Activated CD8-positive, alpha-beta memory T cell treated with anti-CD3 and anti-CD28 coated beads for 24 hours (primary cell): ENCODE measurements at regions not wholly inside any gene's neighbourhood (a gene's known extent, or its start where the extent isn't known, plus 50 kb on each side); places are given as distances from the start of the nearest gene placed in this dataset.
A peak's percentile ranks its signal among the peaks of the same experiment; 100 is the strongest.

Experiments used
- DNase-seq: peaks from one replicate; pipeline ENCODE4 v3.0.0-alpha.2; 2020

DNA sequence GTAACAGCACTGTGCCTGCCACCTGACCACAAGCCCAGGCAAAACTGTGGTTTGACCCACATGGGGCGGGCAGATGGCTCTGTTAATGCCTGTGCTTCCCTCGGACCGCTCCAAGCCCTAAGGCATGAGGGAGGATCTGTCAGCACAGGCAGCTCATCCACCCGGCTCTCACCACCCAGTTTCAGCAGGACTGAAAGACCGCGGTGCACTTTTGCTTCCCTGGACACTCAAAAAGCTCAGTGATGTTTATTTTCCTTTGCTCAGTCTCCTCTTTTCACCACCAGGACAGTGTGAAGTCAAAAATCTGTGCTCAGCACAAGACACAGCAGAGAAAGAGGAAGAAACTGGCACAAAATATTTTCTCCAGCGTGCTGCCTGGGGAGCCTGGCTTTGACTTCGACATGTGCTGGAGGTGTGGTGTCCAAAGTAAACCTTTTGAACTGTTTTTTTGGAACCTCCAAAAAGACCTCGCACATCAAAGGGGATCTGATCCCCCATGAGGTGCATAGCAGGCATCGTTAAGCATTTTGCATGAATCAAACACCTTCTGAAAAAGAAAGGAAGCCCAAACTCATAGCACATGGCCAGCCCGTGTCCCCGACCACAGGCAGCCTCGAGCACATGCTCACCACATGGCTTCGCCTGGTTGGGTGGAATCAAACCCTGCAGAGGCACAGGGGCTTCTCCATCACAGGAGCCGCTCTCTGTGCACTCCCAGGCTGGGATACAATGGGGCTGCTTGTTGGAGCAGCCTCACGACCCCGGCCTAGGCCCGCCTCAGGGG, 441.7 kb upstream of the JARID2 start:
- DNase-seq, result peak; percentile 53

DNA sequence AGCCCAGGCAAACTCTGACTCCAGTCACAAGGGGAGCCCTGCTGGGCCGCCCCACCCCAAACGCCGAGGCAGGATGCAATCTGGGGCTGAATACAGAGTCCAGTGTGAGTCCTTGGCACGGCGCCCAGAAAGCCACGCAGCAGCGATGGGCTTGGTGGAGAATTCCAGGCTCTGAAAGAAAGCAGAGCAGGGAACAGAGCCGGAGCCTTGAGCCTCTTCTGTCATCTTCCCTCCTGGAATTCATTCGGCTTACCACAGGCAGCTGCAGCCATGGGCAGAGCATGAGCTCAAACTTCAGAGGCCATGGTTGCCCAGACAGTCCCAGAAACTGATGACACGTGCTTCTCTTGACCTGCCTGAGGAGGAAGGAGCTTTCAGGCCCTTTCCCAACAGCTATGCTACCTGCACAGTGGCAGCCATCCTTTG, 441.1 kb upstream of the JARID2 start:
- peak; percentile 51 for DNase-seq

DNA sequence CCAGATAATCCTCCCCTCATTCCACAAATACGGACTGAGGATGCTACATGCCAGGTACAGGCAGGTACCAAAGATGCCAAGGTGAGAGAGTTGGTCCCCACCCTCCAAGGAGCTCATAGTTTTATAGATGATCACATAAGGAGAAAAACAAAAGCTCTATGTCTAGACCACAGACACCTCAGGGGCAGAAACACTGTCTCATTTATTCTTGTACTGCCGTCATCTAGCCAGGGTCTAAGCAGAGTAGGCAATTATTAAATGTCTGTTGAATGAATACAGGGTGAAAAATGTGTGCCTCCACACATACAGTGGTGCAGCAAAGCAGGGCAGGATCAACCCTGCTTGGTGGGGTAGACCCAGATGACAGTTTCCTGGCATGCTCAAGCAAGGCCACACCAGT, 439.8 kb upstream of the JARID2 start:
- no peak for DNase-seq

DNA sequence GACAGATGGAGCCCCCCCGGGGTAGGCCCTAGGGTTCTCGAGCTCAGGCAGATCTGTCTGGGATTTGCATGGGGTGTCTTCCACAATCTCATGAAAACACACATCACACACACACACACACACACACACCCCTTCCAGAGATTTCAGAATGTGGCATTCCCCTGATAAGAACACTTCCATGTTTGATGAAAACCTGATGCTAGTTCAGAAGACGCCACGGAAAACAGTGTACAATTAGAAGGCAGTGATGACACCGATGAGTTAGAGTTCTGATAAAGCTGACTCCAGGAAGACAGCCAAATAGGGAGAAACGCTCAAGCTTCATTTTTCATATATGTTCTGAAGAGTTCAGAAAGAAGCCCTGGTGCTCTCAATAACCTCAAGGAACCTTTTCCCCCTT, 438.7 kb upstream of the JARID2 start:
- no peak for DNase-seq

GRCh38 chr6:14807971-14808370, 437.9 kb upstream of the JARID2 start:
- no peak for DNase-seq

DNA sequence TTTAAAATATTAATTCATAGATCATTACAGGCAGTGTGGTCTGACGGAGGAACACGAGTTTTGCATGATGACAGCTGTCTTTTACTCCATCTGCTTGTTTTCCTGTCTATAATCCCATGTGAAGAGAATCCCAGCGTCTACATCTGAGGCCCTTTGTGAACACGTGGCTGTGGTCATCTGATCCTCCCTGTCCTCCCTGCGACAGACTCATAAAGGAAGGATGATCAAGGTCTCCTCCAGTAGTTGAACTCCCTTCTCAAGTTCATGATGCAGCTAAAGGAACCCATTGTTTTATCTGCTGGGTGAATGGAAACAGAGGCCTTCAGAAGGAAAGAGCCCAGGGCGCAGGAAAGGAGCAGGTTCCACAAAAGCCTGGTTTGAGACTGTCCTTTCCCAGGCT, 435.8 kb upstream of the JARID2 start:
- DNase-seq, result no peak

GRCh38 chr6:14811775-14812428, 434.0 kb upstream of the JARID2 start:
- no peak for DNase-seq

DNA sequence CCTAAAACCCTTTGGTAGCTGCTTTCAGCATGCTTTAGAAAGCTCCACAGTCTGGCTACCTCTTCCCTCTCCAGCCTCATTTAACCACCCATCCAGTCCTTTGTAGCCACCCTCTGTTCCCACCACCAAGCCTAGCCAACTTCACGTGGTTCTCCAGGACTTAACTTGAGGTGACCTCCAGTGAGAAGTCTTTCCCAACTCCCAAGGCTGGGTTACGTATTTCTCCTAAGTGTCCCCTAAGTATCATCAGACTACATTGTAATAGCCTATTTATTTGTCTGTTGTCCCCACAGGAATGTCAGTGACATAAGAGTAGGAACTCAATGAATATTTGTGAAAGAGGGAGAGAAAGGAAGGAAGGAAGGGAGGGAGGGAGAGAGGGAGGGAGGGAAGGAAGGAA, 431.9 kb upstream of the JARID2 start:
- no peak for DNase-seq

GRCh38 chr6:14816116-14816859, 429.6 kb upstream of the JARID2 start:
- no peak for DNase-seq

DNA sequence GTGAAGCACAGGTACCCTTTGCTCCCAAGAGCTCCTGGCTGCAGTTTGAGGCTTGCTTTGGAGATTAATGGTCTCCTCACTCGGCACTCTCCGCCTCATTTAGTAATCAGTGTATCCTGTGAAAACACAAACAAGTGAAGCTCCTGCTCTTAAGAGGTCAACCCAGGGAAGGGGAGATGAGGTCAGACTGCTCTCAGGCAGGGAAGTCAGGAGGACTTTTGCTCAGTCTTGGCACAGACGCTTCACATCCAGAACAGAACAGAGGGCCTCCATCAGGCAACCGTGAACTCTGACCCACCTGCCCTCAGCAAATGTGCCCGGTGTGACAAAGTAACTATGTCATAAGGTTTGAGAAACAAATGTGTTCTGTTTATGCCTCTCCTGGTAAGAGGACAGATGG, 428.8 kb upstream of the JARID2 start:
- DNase-seq, result peak; percentile 37

DNA sequence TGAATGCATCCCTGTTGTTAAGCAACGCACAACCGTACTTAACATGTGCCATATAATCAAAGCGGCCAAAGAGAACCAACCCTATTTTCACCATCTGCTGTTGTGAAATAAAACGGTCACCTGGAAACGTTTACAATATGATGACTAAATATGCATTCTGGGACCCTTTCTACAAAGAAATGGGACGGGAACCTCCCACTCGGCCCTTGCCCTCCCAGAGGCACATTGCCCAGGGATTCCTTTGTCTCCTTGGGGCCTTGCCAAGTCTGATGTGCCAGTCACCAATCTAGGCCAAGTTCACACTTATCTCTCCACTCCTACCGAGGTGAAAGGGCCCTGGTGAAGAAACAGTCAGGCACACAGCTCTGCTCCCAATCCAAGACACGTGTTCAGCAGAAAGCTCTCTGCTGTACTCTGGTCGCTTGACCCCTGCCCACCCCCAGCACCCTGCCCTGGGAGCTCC, 427.4 kb upstream of the JARID2 start:
- DNase-seq, result peak; percentile 51

DNA sequence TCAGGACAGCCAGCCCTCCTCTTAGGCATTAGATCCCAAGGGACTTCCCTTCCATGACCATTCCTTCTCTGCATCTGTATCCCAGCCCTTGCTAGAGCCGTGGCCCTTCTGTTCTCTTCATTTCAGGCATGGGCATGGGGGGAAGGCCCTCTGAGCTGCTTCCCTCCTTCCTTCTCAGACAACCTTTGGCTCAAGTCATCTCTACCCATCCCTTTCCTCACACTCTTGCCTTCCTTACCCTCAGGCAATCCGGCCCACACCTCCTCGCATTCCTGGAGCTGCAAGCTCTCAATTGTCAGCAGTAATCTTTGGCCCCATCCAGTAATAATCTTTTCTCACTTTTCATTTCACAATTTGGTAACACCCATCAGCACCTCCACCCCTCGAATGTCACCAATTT, 426.9 kb upstream of the JARID2 start:
- no peak for DNase-seq

DNA sequence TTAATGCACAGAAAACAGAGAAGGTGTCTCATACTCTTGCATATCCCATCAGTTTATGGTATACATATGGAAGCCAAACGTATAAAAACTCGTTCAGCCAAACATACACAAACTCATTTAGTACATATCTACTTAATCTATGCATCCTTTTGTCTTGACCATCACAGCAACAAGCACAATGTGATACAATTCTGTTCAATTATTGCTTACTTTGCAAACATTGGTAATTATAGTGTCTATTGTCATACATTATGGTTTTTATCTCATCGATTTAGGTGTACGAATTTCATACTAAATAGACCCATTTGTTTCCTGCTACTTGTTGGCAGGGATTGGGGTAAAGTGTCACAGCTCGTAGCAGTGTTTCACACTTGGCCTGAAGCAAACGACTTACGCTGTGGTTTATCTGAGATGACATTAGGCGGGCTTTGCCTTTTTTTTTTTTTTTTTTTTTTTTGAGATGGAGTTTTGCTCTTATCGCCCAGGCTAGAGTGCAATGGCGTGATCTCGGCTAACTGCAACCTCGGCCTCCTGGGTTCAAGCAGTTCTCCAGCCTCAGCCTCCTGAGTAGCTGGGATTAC, 425.9 kb upstream of the JARID2 start:
- DNase-seq, result no peak

DNA sequence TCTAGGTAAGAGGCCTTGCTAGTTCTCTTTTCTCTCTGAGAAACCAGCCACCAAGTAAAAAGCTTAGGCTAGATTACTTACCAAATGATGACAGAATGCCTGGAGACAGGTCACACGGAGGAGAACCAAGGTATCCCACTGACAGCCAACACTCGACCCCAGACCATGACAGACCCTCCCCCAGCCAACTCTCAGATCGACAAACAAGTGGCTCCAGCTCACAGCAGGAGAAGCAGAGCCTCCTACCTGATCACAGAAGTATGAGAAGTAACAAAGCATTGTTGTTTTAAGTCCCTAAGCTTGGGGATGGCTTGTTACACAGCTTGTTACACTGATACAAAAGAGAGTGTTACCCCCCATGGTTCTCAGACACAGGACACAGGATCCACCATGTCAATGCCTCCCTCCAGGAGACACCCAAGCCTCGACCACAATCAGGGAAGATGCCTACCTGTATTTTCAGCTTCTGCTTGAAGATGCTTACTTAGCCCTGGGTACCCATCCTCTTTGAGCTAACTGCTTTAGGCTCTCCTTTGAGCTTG, 423.8 kb upstream of the JARID2 start:
- DNase-seq, result no peak

DNA sequence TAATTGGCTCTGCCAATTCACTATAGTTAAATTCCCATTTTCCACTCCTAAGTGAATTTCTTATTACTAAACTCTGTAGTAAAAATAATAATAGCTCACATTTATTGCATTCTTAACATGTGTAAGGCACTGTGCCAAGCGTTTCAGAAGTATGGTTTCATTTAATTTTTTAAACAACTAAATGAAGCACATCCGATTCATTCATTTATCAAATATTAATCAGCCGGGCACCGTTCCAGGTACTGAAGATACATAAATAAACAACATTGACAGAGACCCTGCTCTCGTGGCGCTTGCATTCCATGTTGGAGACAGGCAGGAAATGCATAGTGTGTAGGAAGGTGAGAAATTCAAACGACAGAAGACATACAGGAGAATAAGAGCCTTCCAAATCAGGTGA, 423.2 kb upstream of the JARID2 start:
- no peak for DNase-seq

DNA sequence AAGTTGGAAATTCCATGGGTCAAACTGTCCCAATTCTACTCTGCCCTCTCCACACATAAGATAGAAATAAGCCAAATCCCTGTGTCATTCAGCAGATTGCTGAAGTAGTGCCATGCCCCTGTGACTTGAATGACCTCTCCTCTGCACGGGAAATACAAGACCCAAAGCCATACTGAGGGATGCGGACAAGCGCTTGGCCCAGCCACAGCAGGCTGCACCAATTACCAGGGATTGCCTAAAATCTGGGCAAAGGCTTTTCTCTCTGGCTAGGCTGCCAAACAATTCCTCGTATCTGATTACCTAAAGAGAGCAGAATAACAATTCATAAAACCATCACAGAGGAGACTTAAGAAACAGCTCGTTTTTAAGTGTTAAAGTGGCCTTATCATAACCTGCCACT, 421.8 kb upstream of the JARID2 start:
- no peak for DNase-seq

GRCh38 chr6:14824484-14825275, 421.2 kb upstream of the JARID2 start:
- no peak for DNase-seq

DNA sequence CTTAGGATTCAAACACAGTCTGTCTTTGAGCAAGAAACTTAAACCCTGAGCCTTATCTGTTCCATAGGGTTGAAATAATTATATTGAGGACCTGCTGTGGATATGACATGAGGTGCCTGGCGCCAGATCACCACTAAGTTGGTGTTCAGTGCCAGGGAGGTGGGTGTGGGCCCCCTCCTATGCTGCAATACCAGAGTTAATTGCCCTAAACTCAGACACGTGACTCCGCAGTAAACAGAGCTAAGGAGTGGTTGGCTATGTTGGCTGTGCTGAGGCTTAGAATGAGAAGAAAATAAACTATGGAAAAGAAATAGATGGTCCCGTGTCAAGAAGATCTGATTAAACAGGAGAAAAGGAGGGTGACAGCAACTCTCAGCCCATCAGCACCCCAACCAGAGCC, 419.4 kb upstream of the JARID2 start:
- DNase-seq, result no peak

DNA sequence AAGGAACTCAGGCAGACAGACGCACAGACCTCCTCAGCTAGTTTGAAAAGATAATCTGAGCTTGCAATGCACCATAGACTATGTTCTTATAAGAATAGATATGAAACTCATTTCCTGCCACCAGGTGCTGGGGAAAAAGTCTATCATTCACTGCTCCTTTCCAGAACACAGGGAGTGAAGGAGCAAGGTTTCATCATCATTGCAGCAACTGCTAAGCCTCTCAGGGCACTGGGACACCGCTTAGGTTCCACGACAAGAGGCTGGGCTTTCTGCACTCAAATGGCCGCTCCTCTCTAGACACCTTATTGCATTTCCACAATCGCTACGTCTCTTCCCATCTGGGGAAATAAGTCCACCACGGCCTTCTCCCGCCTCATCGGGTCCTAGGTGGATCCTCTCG, 418.5 kb upstream of the JARID2 start:
- no peak for DNase-seq

- DNase-seq, result no peak
These were observed 417.7 kb upstream of the JARID2 start for GRCh38 chr6:14828201-14828611.

DNA sequence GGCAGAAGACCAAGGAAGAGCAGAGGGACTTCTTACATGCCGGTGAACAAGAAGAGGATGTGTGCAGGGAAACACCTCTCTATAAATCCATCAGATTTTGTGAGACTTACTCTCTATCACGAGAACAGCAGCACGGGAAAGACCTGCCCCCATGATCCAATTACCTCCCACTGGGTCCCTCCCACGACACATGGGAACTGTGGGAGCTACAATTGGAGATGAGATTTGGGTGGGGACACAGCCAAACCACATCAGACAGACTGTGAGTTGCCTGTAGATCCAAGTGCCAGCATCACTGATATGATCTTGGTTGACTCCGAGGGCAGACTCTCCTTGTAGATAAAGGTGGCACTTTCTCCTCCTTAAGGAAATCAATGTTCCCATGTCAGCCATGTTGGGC, 414.8 kb upstream of the JARID2 start:
- DNase-seq, result no peak

DNA sequence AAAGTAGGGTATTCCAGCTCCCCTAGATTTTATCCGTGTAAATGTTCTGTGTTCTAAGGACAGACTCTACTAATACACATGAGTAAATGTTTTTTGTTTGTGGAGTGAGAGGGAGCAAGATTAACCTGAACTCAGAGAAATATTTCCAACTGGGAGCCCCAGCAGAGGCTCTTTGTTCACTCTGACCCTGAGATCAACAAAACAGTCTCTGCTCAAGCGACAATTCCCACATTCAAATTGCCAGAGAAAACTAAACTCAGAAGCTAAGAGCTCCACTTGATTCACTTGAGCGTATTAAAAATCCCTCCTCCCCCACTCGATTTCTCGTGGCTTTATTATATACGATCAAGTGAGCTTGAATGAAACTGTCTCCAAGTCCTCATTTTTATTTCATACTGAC, 413.9 kb upstream of the JARID2 start:
- no peak for DNase-seq
